Neuronal stem cell (in vitro differentiated cells): ENCODE measurements at regions not wholly inside any gene's neighbourhood (a gene's known extent, or its start where the extent isn't known, plus 50 kb on each side); places are given as distances from the start of the nearest gene placed in this dataset.

ENCODE experiments used
- DNase-seq: peaks from one replicate; pipeline ENCODE4 v3.0.0-alpha.2; 2013; ENCODE audit warnings: low spot score
- H2AFZ ChIP-seq: one replicate; pipeline ENCODE4 v1.6.1; 2013; ENCODE audit warnings: mild to moderate bottlenecking, low read length, inconsistent platforms
- H2AK5ac ChIP-seq: 2 replicates; pipeline ENCODE4 v1.6.1; 2013; ENCODE audit warnings: low read depth, mild to moderate bottlenecking, inconsistent platforms, low read length, moderate library complexity, mixed read lengths
- H2BK120ac ChIP-seq: 2 replicates; pipeline ENCODE4 v1.6.1; 2013; ENCODE audit warnings: low read depth, mild to moderate bottlenecking, inconsistent platforms, low read length, moderate library complexity, mixed read lengths
- H2BK12ac ChIP-seq: one replicate; pipeline ENCODE4 v1.6.1; 2013; ENCODE audit warnings: low read length, inconsistent platforms
- H2BK15ac ChIP-seq: 2 replicates; pipeline ENCODE4 v1.6.1; 2013; ENCODE audit warnings: mild to moderate bottlenecking, low read length, inconsistent platforms, mixed read lengths
- H2BK5ac ChIP-seq: one replicate; pipeline ENCODE4 v1.6.1; 2013; ENCODE audit warnings: inconsistent platforms, mild to moderate bottlenecking, low read length, moderate library complexity
- H3K14ac ChIP-seq: one replicate; pipeline ENCODE4 v1.6.1; 2013; ENCODE audit warnings: low read length, inconsistent platforms
- H3K18ac ChIP-seq: 2 replicates; pipeline ENCODE4 v1.6.1; 2013; ENCODE audit warnings: low read length, inconsistent platforms
- H3K23ac ChIP-seq: 2 replicates; pipeline ENCODE4 v1.6.1; 2013; ENCODE audit warnings: low read depth, mild to moderate bottlenecking, mixed read lengths, low read length, inconsistent platforms; ENCODE audit not compliant: poor library complexity
- H3K27ac ChIP-seq: replicated peaks from 3 replicates; pipeline ENCODE4 v1.5.1; 2013; ENCODE audit warnings: low read length, inconsistent platforms
- H3K27me3 ChIP-seq, 3 experiments: 2 replicates each; pipeline ENCODE4 v1.6.1; 2013; ENCODE audit warnings: low read length in 3 of 3, mild to moderate bottlenecking in 2 of 3, inconsistent platforms in 1 of 3, low read depth in 1 of 3, mixed read lengths in 1 of 3, moderate library complexity in 1 of 3; ENCODE audit not compliant: control insufficient read depth in 3 of 3, insufficient read depth in 3 of 3
- H3K36me3 ChIP-seq, 2 donors: replicated peaks in 1 of 2; 2 replicates each; pipeline ENCODE4 v1.6.1; 2013; ENCODE audit warnings: low read length in 2 of 2; ENCODE audit not compliant: control insufficient read depth in 2 of 2, insufficient read depth in 2 of 2
- H3K4ac ChIP-seq: 2 replicates; pipeline ENCODE4 v1.6.1; 2013; ENCODE audit warnings: inconsistent platforms, mild to moderate bottlenecking, low read length, moderate library complexity
- H3K4me1 ChIP-seq, 2 donors: 1 replicate in 1 of 2; 2 replicates in 1 of 2; pipeline ENCODE4 v1.6.1; 2013; ENCODE audit warnings: low read length in 2 of 2, low read depth in 1 of 2; ENCODE audit not compliant: control insufficient read depth in 2 of 2, insufficient read depth in 1 of 2
- H3K4me2 ChIP-seq: one replicate; pipeline ENCODE4 v1.6.1; 2013; ENCODE audit warnings: mild to moderate bottlenecking, low read length, inconsistent platforms; ENCODE audit not compliant: insufficient read depth, poor library complexity, severe bottlenecking
- H3K4me3 ChIP-seq, 2 donors: 2 replicates each; pipeline ENCODE4 v1.5.1; 2013; ENCODE audit warnings: low read length in 2 of 2, mild to moderate bottlenecking in 2 of 2, inconsistent platforms in 1 of 2, moderate library complexity in 1 of 2
- H3K79me1 ChIP-seq: one replicate; pipeline ENCODE4 v1.6.1; 2013; ENCODE audit warnings: low read depth, mild to moderate bottlenecking, inconsistent platforms, low read length, moderate library complexity
- H3K9ac ChIP-seq: one replicate; pipeline ENCODE4 v1.6.1; 2013; ENCODE audit warnings: mild to moderate bottlenecking, low read depth, low read length, inconsistent platforms; ENCODE audit not compliant: poor library complexity
- H3K9me3 ChIP-seq, 2 donors: replicated peaks in 1 of 2; 2 replicates each; pipeline versions ENCODE3 to v1.6.1; 2013; ENCODE audit warnings: low read length in 2 of 2, mild to moderate bottlenecking in 2 of 2, inconsistent platforms in 1 of 2, low read depth in 1 of 2, mixed read lengths in 1 of 2, moderate library complexity in 1 of 2; ENCODE audit not compliant: control insufficient read depth in 2 of 2, insufficient read depth in 1 of 2
- H4K8ac ChIP-seq: one replicate; pipeline ENCODE4 v1.6.1; 2013; ENCODE audit warnings: low read depth, mild to moderate bottlenecking, inconsistent platforms, low read length, moderate library complexity
- H4K91ac ChIP-seq: one replicate; pipeline ENCODE4 v1.6.1; 2013; ENCODE audit warnings: low read length, low read depth, mild to moderate bottlenecking, inconsistent platforms; ENCODE audit not compliant: poor library complexity
- WGBS, 2 donors: extraction: QIAGEN DNeasy Blood & Tissue Kit; methylation state at CpG; one replicate each; pipeline ENCODE4 v1.1.7; 2013; ENCODE audit warnings: missing lambda C conversion rate in 2 of 2, mixed read lengths in 1 of 2; ENCODE audit not compliant: insufficient read length in 2 of 2, insufficient replicate concordance in 1 of 2; ENCODE audit errors: extremely low coverage in 2 of 2; 5-methylcytosine and 5-hydroxymethylcytosine counted together

- no peaks in the 10 kb centered on the region for H3K36me3 ChIP-seq
- H2BK120ac ChIP-seq, result no peak overlapping the region
- H3K4me3 ChIP-seq, result no peak overlapping the region
- H3K4me2 ChIP-seq, result no peak overlapping the region
- H2BK15ac ChIP-seq, result no peak overlapping the region
- DNase-seq, result no peak
- no peaks in the 10 kb centered on the region for H3K9me3 ChIP-seq
- no CpG with 5 or more reads among the region's 29 CpGs for WGBS, 2 donors
- H3K14ac ChIP-seq, result no peak overlapping the region
- H3K23ac ChIP-seq, result no peak overlapping the region
- no peak overlapping the region for H4K91ac ChIP-seq
- no peaks in the 10 kb centered on the region for H3K27me3 ChIP-seq
- H4K8ac ChIP-seq, result no peak overlapping the region
- H3K9ac ChIP-seq, result peak overlapping the region; percentile 9
- peaks cover 0 to 5% of the 10 kb centered on the region in 2 donors for H3K4me1 ChIP-seq
- H3K27ac ChIP-seq, result no peak overlapping the region
- H2BK12ac ChIP-seq, result no peak overlapping the region
- H2AK5ac ChIP-seq, result peak overlapping the region; percentile 47
- no peaks in the 10 kb centered on the region for H3K79me1 ChIP-seq
- no peak overlapping the region for H3K4ac ChIP-seq
- no peak overlapping the region for H3K18ac ChIP-seq
- no peak overlapping the region for H2AFZ ChIP-seq
- no peak overlapping the region for H2BK5ac ChIP-seq
Observed at GRCh38 chr13:99845161-99845874, 126.2 kb downstream of the ZIC5 start.

- no peak overlapping the region for H2BK5ac ChIP-seq
- no peak for DNase-seq
- no peak overlapping the region for H3K4me3 ChIP-seq
- H4K91ac ChIP-seq, result no peak overlapping the region
- H3K14ac ChIP-seq, result no peak overlapping the region
- H3K27ac ChIP-seq, result no peak overlapping the region
- no peak overlapping the region for H2AK5ac ChIP-seq
- H3K36me3 ChIP-seq, result no peaks in the 10 kb centered on the region
- H2BK15ac ChIP-seq, result no peak overlapping the region
- H2BK12ac ChIP-seq, result no peak overlapping the region
- no peaks in the 10 kb centered on the region for H3K27me3 ChIP-seq
- H3K4me1 ChIP-seq, result peaks cover 0 to 5% of the 10 kb centered on the region in 2 donors
- no CpG with 5 or more reads among the region's 8 CpGs for WGBS, 2 donors
- H4K8ac ChIP-seq, result no peak overlapping the region
- H3K4me2 ChIP-seq, result no peak overlapping the region
- H3K18ac ChIP-seq, result no peak overlapping the region
- H3K4ac ChIP-seq, result no peak overlapping the region
- H3K9ac ChIP-seq, result no peak overlapping the region
- H3K23ac ChIP-seq, result no peak overlapping the region
- H2BK120ac ChIP-seq, result no peak overlapping the region
- no peaks in the 10 kb centered on the region for H3K9me3 ChIP-seq
- H2AFZ ChIP-seq, result no peak overlapping the region
- no peaks in the 10 kb centered on the region for H3K79me1 ChIP-seq
Observed at GRCh38 chr13:99844421-99844820, 127.1 kb downstream of the ZIC5 start.

GRCh38 chr13:99843872-99844271 lies 127.7 kb downstream of the ZIC5 start:
- Histone ChIP-seq H3K4me2 (no peak overlapping the region), H3K4ac (no peak overlapping the region), H3K9ac (no peak overlapping the region), H3K79me1 (no peaks in the 10 kb centered on the region), H3K4me1 (peaks cover 0 to 5% of the 10 kb centered on the region in 2 donors), H2BK12ac (no peak overlapping the region), H2BK120ac (no peak overlapping the region), H3K36me3 (no peaks in the 10 kb centered on the region), H3K14ac (no peak overlapping the region), H3K27ac (no peak overlapping the region), H3K27me3 (no peaks in the 10 kb centered on the region), H3K4me3 (no peak overlapping the region), H3K9me3 (no peaks in the 10 kb centered on the region), H4K8ac (no peak overlapping the region), H4K91ac (no peak overlapping the region), H2BK15ac (no peak overlapping the region), H2AK5ac (no peak overlapping the region), H2AFZ (no peak overlapping the region), H2BK5ac (no peak overlapping the region), H3K23ac (no peak overlapping the region), H3K18ac (no peak overlapping the region)
- no CpG with 5 or more reads among the region's 9 CpGs for WGBS, 2 donors
- no peak for DNase-seq

GRCh38 chr13:99842405-99842804 lies 129.2 kb downstream of the ZIC5 start:
- Histone ChIP-seq H4K8ac (no peak overlapping the region), H2BK15ac (no peak overlapping the region), H3K23ac (no peak overlapping the region), H3K4me2 (no peak overlapping the region), H2AK5ac (no peak overlapping the region), H3K4me1 (peaks cover 0 to under 1% of the 10 kb centered on the region in 2 donors), H3K79me1 (no peaks in the 10 kb centered on the region), H3K9ac (no peak overlapping the region), H3K14ac (no peak overlapping the region), H2AFZ (no peak overlapping the region), H3K9me3 (no peaks in the 10 kb centered on the region), H2BK5ac (no peak overlapping the region), H3K4me3 (no peak overlapping the region), H3K27me3 (no peaks in the 10 kb centered on the region), H2BK12ac (no peak overlapping the region), H3K27ac (no peak overlapping the region), H3K36me3 (no peaks in the 10 kb centered on the region), H4K91ac (no peak overlapping the region), H3K18ac (no peak overlapping the region), H2BK120ac (no peak overlapping the region), H3K4ac (no peak overlapping the region)
- WGBS, 2 donors, result no CpG with 5 or more reads among the region's 1 CpG
- no peak for DNase-seq
